GM19043 (cell line): ENCODE measurements at regions not wholly inside any gene's neighbourhood (a gene's known extent, or its start where the extent isn't known, plus 50 kb on each side); places are given as distances from the start of the nearest gene placed in this dataset.

ENCODE experiments used
- ATAC-seq: cut with Tn5 transposase; IDR thresholded peaks from one replicate; pipeline ENCODE4 v1.9.1; 2021; ENCODE audit warnings: low read depth; ENCODE audit not compliant: unreplicated experiment

- ATAC-seq: no peak
Measured at GRCh38 chr6:84361372-84362192, 134.1 kb upstream of the CEP162 start.

GRCh38 chr6:84360039-84360438 lies 132.6 kb upstream of the CEP162 start:
- ATAC-seq: no peak

- no peak for ATAC-seq
Measured at GRCh38 chr6:84358581-84358980, 131.1 kb upstream of the CEP162 start.

GRCh38 chr6:84357631-84358030 lies 130.2 kb upstream of the CEP162 start:
- no peak for ATAC-seq

GRCh38 chr6:84356907-84357306 lies 129.5 kb upstream of the CEP162 start:
- ATAC-seq: no peak

- no peak for ATAC-seq
Measured at GRCh38 chr6:84353459-84354423, 126.3 kb upstream of the CEP162 start.

GRCh38 chr6:84350397-84350796 lies 123.0 kb upstream of the CEP162 start:
- ATAC-seq: no peak

GRCh38 chr6:84349542-84349941 lies 122.1 kb upstream of the CEP162 start:
- no peak for ATAC-seq

GRCh38 chr6:84348801-84349200 lies 121.4 kb upstream of the CEP162 start:
- no peak for ATAC-seq

GRCh38 chr6:84346372-84346771 lies 118.9 kb upstream of the CEP162 start:
- no peak for ATAC-seq

- ATAC-seq: no peak
Measured at GRCh38 chr6:84344005-84344404, 116.6 kb upstream of the CEP162 start.

GRCh38 chr6:84340422-84340821 lies 113.0 kb upstream of the CEP162 start:
- no peak for ATAC-seq

GRCh38 chr6:84333842-84334241 lies 106.4 kb upstream of the CEP162 start:
- no peak for ATAC-seq

GRCh38 chr6:84332139-84333034 lies 104.9 kb upstream of the CEP162 start:
- peak; percentile 96 for ATAC-seq

- ATAC-seq: no peak
Measured at GRCh38 chr6:84330325-84330724, 102.9 kb upstream of the CEP162 start.

GRCh38 chr6:84329516-84329915 lies 102.1 kb upstream of the CEP162 start:
- no peak for ATAC-seq

- no peak for ATAC-seq
Measured at GRCh38 chr6:84329077-84329476, 101.6 kb upstream of the CEP162 start.

- ATAC-seq: no peak
Measured at GRCh38 chr6:84317463-84317862, 90.0 kb upstream of the CEP162 start.

GRCh38 chr6:84314377-84314898 lies 87.0 kb upstream of the CEP162 start:
- ATAC-seq: no peak

GRCh38 chr6:84309336-84309735 lies 81.9 kb upstream of the CEP162 start:
- no peak for ATAC-seq
